ENCODE measurements at regions not wholly inside any gene's neighbourhood (a gene's known extent, or its start where the extent isn't known, plus 50 kb on each side); places are given as distances from the start of the nearest gene placed in this dataset.
"Not testable (repeated sequence)": the region's sequence is repeated elsewhere in the genome, so short reads cannot be mapped to it uniquely, and the experiment has no call there.

- H3K36me3 Mint-ChIP-seq (ENCODE audit: low read depth): no peaks in the 10 kb centered on the region
- no peak overlapping the region for H3K27ac Mint-ChIP-seq
- H3K4me3 Mint-ChIP-seq: no peak overlapping the region
- peaks cover 2% of the 10 kb centered on the region for H3K9me3 ChIP-seq (ENCODE audit: control insufficient read depth, low read length, poor library complexity, severe bottlenecking)
- no peaks in the 10 kb centered on the region for H3K4me1 Mint-ChIP-seq
- H3K27me3 Mint-ChIP-seq: no peaks in the 10 kb centered on the region
- ATAC-seq: no peak
- DNase-seq: no peak
Observed at GRCh38 chr3:180421721-180422120, 180.2 kb upstream of the TTC14 start.

DNA sequence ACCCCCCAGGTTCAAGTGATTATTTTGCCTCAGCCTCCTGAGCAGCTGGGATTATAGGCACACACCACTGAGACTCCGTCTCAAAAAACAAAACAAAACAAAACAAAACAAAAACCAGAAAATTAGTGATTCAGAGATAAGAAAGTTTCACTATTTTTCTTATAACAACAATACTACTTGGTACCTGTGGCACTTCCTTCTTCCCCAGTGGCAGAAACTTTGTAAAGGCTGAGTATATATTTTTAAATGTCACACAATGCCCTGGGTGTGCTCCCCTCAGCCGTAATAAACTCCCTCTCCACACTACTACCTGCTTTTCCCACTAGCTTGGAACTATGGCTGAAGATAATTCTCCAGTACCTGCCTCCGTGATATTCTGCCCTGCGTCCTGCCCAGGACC, 177.7 kb upstream of the TTC14 start:
- not testable (repeated sequence) for H3K4me3 Mint-ChIP-seq; H3K36me3 Mint-ChIP-seq (ENCODE audit: low read depth); H3K9me3 ChIP-seq (ENCODE audit: control insufficient read depth, low read length, poor library complexity, severe bottlenecking); ATAC-seq; H3K27me3 Mint-ChIP-seq; H3K4me1 Mint-ChIP-seq; DNase-seq; H3K27ac Mint-ChIP-seq

GRCh38 chr3:180430896-180431295, 171.1 kb upstream of the TTC14 start:
- Mint-ChIP-seq H3K27me3 (no peaks in the 10 kb centered on the region), H3K4me1 (no peaks in the 10 kb centered on the region), H3K36me3 (ENCODE audit: low read depth) (no peaks in the 10 kb centered on the region), H3K27ac (no peak overlapping the region), H3K4me3 (no peak overlapping the region)
- no peaks in the 10 kb centered on the region for H3K9me3 ChIP-seq (ENCODE audit: control insufficient read depth, low read length, poor library complexity, severe bottlenecking)
- DNase-seq (no peak), ATAC-seq (no peak)

- Mint-ChIP-seq H3K4me1 (no peaks in the 10 kb centered on the region), H3K27ac (no peak overlapping the region)
Observed at GRCh38 chr3:180433152-180433551, 168.8 kb upstream of the TTC14 start.

GRCh38 chr3:180447136-180447535, 154.8 kb upstream of the TTC14 start:
- no peak overlapping the region for H3K4me3 Mint-ChIP-seq
- no peak for DNase-seq
- no peak overlapping the region for H3K27ac Mint-ChIP-seq
- H3K4me1 Mint-ChIP-seq: no peaks in the 10 kb centered on the region
- no peak for ATAC-seq
- H3K36me3 Mint-ChIP-seq (ENCODE audit: low read depth): no peaks in the 10 kb centered on the region
- no peaks in the 10 kb centered on the region for H3K27me3 Mint-ChIP-seq
- H3K9me3 ChIP-seq (ENCODE audit: control insufficient read depth, low read length, poor library complexity, severe bottlenecking): no peaks in the 10 kb centered on the region

More at GRCh38 chr3:180433152-180433551, 168.8 kb upstream of the TTC14 start:
- H3K9me3 ChIP-seq (ENCODE audit: control insufficient read depth, low read length, poor library complexity, severe bottlenecking): no peaks in the 10 kb centered on the region
- Mint-ChIP-seq H3K36me3 (ENCODE audit: low read depth) (no peaks in the 10 kb centered on the region), H3K27me3 (no peaks in the 10 kb centered on the region), H3K4me3 (no peak overlapping the region)
- ATAC-seq (no peak), DNase-seq (no peak)

GRCh38 chr3:180448407-180448806, 153.6 kb upstream of the TTC14 start:
- H3K4me1 Mint-ChIP-seq; H3K36me3 Mint-ChIP-seq (ENCODE audit: low read depth); DNase-seq; H3K27ac Mint-ChIP-seq; H3K9me3 ChIP-seq (ENCODE audit: control insufficient read depth, low read length, poor library complexity, severe bottlenecking); H3K4me3 Mint-ChIP-seq; H3K27me3 Mint-ChIP-seq; ATAC-seq: not testable (repeated sequence)

DNA sequence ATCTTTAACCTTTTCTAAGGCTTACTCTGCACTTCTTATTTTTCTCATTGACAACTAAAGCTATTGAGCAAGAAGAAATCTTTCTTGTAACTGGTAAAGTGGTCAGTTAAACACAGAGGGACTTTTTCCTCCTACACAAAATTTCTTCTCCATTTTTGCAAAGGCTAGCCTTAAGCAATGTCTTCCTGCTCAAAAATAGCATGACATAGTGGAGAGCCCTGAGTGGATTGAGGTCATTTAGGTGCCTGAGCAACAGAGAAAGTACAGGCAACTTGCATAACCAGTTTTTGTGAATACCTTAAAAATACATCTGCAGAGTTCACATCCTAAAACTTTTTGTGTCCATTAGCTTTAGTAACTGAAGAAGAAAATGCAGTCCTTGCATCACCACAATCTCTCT, 144.7 kb upstream of the TTC14 start:
- no peaks in the 10 kb centered on the region for H3K9me3 ChIP-seq (ENCODE audit: control insufficient read depth, low read length, poor library complexity, severe bottlenecking)
- no peak overlapping the region for H3K27ac Mint-ChIP-seq
- H3K4me1 Mint-ChIP-seq: no peaks in the 10 kb centered on the region
- H3K36me3 Mint-ChIP-seq (ENCODE audit: low read depth): no peaks in the 10 kb centered on the region
- no peaks in the 10 kb centered on the region for H3K27me3 Mint-ChIP-seq
- no peak overlapping the region for H3K4me3 Mint-ChIP-seq
- ATAC-seq (no peak), DNase-seq (no peak)

DNA sequence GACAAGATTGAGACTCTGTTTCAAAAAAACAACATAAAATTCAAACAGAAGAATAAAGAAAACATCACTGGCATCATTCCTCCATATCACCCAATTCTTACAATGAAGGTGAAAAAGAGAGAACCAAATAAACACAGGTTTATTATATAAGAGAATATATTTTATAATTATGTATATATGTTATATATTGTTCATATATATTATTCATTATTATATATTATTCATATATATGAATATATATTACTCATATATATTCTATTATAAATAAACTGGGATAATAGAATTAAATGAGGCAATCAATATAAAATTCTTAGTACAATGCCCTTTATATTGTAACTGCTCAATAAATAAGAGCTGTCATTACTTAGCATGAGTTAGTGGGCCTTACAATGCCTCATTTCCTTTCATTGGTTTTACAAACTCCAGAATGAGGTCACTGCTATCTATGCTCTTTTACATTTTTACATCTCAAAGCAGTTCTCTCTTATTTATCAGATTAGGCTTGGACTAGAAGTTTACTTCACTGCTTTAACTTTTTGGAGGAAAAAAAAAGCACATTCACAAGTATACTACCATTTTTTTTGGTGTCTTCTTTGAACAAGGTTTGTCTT, 135.5 kb upstream of the TTC14 start:
- no peak overlapping the region for H3K27ac Mint-ChIP-seq
- no peaks in the 10 kb centered on the region for H3K27me3 Mint-ChIP-seq
- H3K4me3 Mint-ChIP-seq: no peak overlapping the region
- no peaks in the 10 kb centered on the region for H3K36me3 Mint-ChIP-seq (ENCODE audit: low read depth)
- ATAC-seq (no peak), DNase-seq (no peak)
- H3K4me1 Mint-ChIP-seq: no peaks in the 10 kb centered on the region
- no peaks in the 10 kb centered on the region for H3K9me3 ChIP-seq (ENCODE audit: control insufficient read depth, low read length, poor library complexity, severe bottlenecking)

GRCh38 chr3:180467177-180467576, 134.8 kb upstream of the TTC14 start:
- ATAC-seq: no peak
- no peak for DNase-seq
- no peak overlapping the region for H3K27ac Mint-ChIP-seq
- H3K27me3 Mint-ChIP-seq: no peaks in the 10 kb centered on the region
- H3K4me3 Mint-ChIP-seq: no peak overlapping the region
- H3K9me3 ChIP-seq (ENCODE audit: control insufficient read depth, low read length, poor library complexity, severe bottlenecking): no peaks in the 10 kb centered on the region
- no peaks in the 10 kb centered on the region for H3K4me1 Mint-ChIP-seq
- H3K36me3 Mint-ChIP-seq (ENCODE audit: low read depth): no peaks in the 10 kb centered on the region

DNA sequence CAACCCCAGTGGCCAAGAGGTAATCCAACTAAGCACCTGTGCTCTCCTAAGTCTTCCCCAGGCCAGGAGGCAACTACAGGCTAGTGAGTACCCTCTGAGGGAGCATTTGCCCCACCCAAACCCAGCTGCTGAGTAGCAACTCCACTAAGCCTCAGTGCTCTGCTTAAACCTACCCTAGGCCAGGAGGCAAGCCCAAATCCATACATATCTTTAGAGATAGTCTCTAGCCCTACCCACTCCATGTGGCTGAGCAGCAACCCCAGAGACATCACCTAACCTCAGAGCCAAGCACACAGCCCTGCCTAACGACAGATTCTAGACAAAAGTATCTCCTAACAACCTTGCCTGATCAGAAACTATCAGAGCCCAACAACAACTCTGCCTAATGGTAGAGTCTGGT, 132.8 kb upstream of the TTC14 start:
- DNase-seq: no peak
- Mint-ChIP-seq H3K36me3 (ENCODE audit: low read depth) (no peaks in the 10 kb centered on the region), H3K27me3 (no peaks in the 10 kb centered on the region), H3K27ac (no peak overlapping the region), H3K4me3 (no peak overlapping the region), H3K4me1 (no peaks in the 10 kb centered on the region)
- H3K9me3 ChIP-seq (ENCODE audit: control insufficient read depth, low read length, poor library complexity, severe bottlenecking): no peaks in the 10 kb centered on the region
- ATAC-seq: no peak

GRCh38 chr3:180478695-180479094, 123.3 kb upstream of the TTC14 start:
- H3K9me3 ChIP-seq (ENCODE audit: control insufficient read depth, low read length, poor library complexity, severe bottlenecking): no peaks in the 10 kb centered on the region
- Mint-ChIP-seq H3K27me3 (no peaks in the 10 kb centered on the region), H3K36me3 (ENCODE audit: low read depth) (no peaks in the 10 kb centered on the region), H3K27ac (no peak overlapping the region), H3K4me3 (no peak overlapping the region), H3K4me1 (no peaks in the 10 kb centered on the region)
- ATAC-seq (no peak), DNase-seq (no peak)

DNA sequence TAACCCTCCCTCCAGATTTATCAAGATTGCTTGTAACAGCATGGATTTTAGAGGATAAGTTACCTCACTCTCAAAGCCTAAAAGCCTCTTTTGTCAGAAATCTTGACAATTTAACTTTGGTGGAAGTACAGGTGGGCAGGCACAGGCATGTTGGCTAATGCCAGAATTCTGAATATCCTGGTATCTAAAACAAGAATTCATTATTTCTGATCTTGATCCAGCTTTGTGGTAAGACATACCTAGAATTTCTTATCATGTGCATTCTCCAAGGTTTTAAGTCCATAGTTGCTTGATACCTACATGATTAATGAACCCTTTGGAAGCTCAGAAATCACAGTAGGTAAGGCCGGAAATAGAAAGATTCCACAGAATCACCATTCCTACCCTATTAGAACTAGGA, 109.9 kb upstream of the TTC14 start:
- Mint-ChIP-seq H3K4me3 (no peak overlapping the region), H3K4me1 (no peaks in the 10 kb centered on the region), H3K36me3 (ENCODE audit: low read depth) (no peaks in the 10 kb centered on the region), H3K27me3 (no peaks in the 10 kb centered on the region), H3K27ac (no peak overlapping the region)
- no peak for DNase-seq
- H3K9me3 ChIP-seq (ENCODE audit: control insufficient read depth, low read length, poor library complexity, severe bottlenecking): no peaks in the 10 kb centered on the region
- no peak for ATAC-seq

- ATAC-seq (no peak), DNase-seq (no peak)
- no peaks in the 10 kb centered on the region for H3K9me3 ChIP-seq (ENCODE audit: control insufficient read depth, low read length, poor library complexity, severe bottlenecking)
- Mint-ChIP-seq H3K36me3 (ENCODE audit: low read depth) (no peaks in the 10 kb centered on the region), H3K4me3 (no peak overlapping the region), H3K4me1 (no peaks in the 10 kb centered on the region), H3K27ac (no peak overlapping the region), H3K27me3 (no peaks in the 10 kb centered on the region)
Observed at GRCh38 chr3:180496995-180497394, 105.0 kb upstream of the TTC14 start.

DNA sequence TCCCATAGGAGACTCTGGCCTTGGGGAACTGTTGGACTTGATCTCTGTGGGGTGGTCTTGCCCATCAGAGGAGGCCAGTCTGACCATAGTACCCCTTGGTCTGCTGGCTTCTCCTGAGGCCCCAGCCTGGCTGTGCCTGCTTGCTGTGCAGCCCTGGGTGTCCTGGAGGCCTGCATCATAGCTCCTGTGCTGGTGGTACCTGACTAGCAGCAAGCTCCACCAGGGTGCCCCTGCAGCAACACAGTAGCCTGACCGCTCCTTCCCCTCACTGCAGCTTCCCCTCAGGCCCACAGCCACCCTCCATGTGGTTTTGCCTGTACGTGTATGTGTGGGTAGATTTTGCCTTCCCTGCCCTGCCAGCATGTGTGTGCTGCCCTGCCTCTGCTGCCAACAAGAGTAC, 85.6 kb upstream of the TTC14 start:
- DNase-seq: no peak
- H3K27ac Mint-ChIP-seq: no peak overlapping the region
- ATAC-seq: no peak

More for the DNA sequence above, 85.6 kb upstream of the TTC14 start:
- H3K4me1 Mint-ChIP-seq: no peaks in the 10 kb centered on the region
- no peaks in the 10 kb centered on the region for H3K36me3 Mint-ChIP-seq (ENCODE audit: low read depth)
- no peaks in the 10 kb centered on the region for H3K27me3 Mint-ChIP-seq
- H3K4me3 Mint-ChIP-seq: no peak overlapping the region
- no peaks in the 10 kb centered on the region for H3K9me3 ChIP-seq (ENCODE audit: control insufficient read depth, low read length, poor library complexity, severe bottlenecking)
